HFFc6 (cell line): ENCODE measurements at regions not wholly inside any gene's neighbourhood (a gene's known extent, or its start where the extent isn't known, plus 50 kb on each side); places are given as distances from the start of the nearest gene placed in this dataset.

Source experiments
- DNase-seq: peaks from one replicate; pipeline ENCODE4 v3.0.0-alpha.2; 2018
- H3K27ac Mint-ChIP-seq: 2 replicates; pipeline ENCODE4 v1.8.0; 2020; ENCODE audit warnings: mild to moderate bottlenecking, mixed read lengths
- H3K27me3 Mint-ChIP-seq: 2 replicates; pipeline ENCODE4 v1.8.0; 2021; ENCODE audit warnings: mild to moderate bottlenecking, moderate library complexity, mixed read lengths; ENCODE audit not compliant: insufficient read depth
- H3K36me3 Mint-ChIP-seq: 2 replicates; pipeline ENCODE4 v1.8.0; 2021; ENCODE audit warnings: low read depth, mixed read lengths
- H3K4me1 Mint-ChIP-seq: 2 replicates; pipeline ENCODE4 v1.8.0; 2020; ENCODE audit warnings: low read depth, mixed read lengths
- H3K4me3 Mint-ChIP-seq: 2 replicates; pipeline ENCODE4 v1.8.0; 2020; ENCODE audit warnings: mild to moderate bottlenecking, moderate library complexity, mixed read lengths
- H3K9me3 Mint-ChIP-seq: 2 replicates; pipeline ENCODE4 v1.8.0; 2020; ENCODE audit warnings: mild to moderate bottlenecking, mixed read lengths
- CTCF ChIP-seq: fragments of 200-600 bp; sonication (generic); IDR thresholded peaks from 2 replicates; pipeline ENCODE4 v1.5.0; 2021; ENCODE audit warnings: antibody characterized with exemption, mild to moderate bottlenecking

DNA sequence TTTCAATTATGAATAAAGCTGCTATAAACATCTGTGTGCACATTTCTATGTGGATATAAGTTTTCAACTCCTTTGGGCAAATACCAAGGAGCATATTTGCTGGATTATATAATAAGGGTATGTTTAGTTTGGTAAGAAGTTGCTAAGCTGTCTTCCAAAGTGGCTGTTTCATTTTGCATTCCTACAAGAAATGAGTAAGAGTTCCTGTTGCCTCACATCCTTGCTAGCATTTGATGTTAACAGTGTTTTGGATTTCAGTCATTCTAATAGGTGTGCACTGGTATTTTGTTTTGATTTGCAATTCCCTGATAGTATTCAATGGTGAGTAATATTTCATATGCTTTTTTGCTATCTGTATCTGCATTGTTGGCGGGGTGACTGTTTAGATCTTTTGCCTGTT lies 120.7 kb upstream of the MDFIC2 start:
- no peak overlapping the region for H3K27ac Mint-ChIP-seq
- no peaks in the 10 kb centered on the region for H3K36me3 Mint-ChIP-seq
- DNase-seq = peak; percentile 33
- no peaks in the 10 kb centered on the region for H3K27me3 Mint-ChIP-seq
- no peak for TF ChIP-seq CTCF
- H3K9me3 Mint-ChIP-seq = peaks cover 36% of the 10 kb centered on the region
- H3K4me3 Mint-ChIP-seq = no peak overlapping the region
- no peaks in the 10 kb centered on the region for H3K4me1 Mint-ChIP-seq

- Mint-ChIP-seq H3K27me3 (no peaks in the 10 kb centered on the region), H3K9me3 (peaks cover 28% of the 10 kb centered on the region), H3K4me3 (no peak overlapping the region), H3K27ac (no peak overlapping the region), H3K36me3 (no peaks in the 10 kb centered on the region), H3K4me1 (no peaks in the 10 kb centered on the region)
- no peak for TF ChIP-seq CTCF
- DNase-seq = no peak
Observed at GRCh38 chr3:70431911-70432310, 119.5 kb upstream of the MDFIC2 start.

GRCh38 chr3:70426071-70426470 lies 113.6 kb upstream of the MDFIC2 start:
- no peaks in the 10 kb centered on the region for H3K4me1 Mint-ChIP-seq
- no peaks in the 10 kb centered on the region for H3K27me3 Mint-ChIP-seq
- H3K27ac Mint-ChIP-seq = no peak overlapping the region
- H3K9me3 Mint-ChIP-seq = peaks cover 9% of the 10 kb centered on the region
- TF ChIP-seq CTCF = no peak
- H3K36me3 Mint-ChIP-seq = no peaks in the 10 kb centered on the region
- no peak for DNase-seq
- H3K4me3 Mint-ChIP-seq = no peak overlapping the region

GRCh38 chr3:70421506-70421905 lies 109.1 kb upstream of the MDFIC2 start:
- TF ChIP-seq CTCF = no peak
- no peaks in the 10 kb centered on the region for H3K27me3 Mint-ChIP-seq
- H3K9me3 Mint-ChIP-seq = peaks cover 21% of the 10 kb centered on the region
- no peak overlapping the region for H3K27ac Mint-ChIP-seq
- H3K4me3 Mint-ChIP-seq = no peak overlapping the region
- H3K4me1 Mint-ChIP-seq = no peaks in the 10 kb centered on the region
- H3K36me3 Mint-ChIP-seq = no peaks in the 10 kb centered on the region
- no peak for DNase-seq

DNA sequence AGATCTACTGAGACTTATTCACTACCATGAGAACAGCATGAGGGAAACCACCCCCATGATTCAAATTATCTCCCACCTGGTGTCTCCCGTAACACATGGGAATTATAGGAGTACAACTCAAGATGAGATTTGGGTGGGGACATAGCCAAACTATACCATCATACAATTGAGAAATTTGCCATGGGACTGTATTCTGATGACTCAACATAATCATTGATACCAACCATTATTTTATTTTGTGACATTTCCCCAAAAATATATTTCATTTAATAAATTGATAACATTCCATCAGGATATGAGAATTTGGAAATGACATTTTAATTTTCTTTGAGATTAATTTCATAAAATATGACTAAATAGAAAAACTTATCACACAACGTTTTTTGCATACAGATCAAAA lies 96.6 kb upstream of the MDFIC2 start:
- no peak for DNase-seq
- no peaks in the 10 kb centered on the region for H3K27me3 Mint-ChIP-seq
- no peak overlapping the region for H3K4me3 Mint-ChIP-seq
- peaks cover 34% of the 10 kb centered on the region for H3K9me3 Mint-ChIP-seq
- H3K36me3 Mint-ChIP-seq = no peaks in the 10 kb centered on the region
- TF ChIP-seq CTCF = no peak
- no peak overlapping the region for H3K27ac Mint-ChIP-seq
- no peaks in the 10 kb centered on the region for H3K4me1 Mint-ChIP-seq

- Mint-ChIP-seq H3K27ac (no peak overlapping the region), H3K4me1 (no peaks in the 10 kb centered on the region), H3K4me3 (no peak overlapping the region), H3K27me3 (no peaks in the 10 kb centered on the region), H3K9me3 (peaks cover 24% of the 10 kb centered on the region), H3K36me3 (no peaks in the 10 kb centered on the region)
- no peak for TF ChIP-seq CTCF
- DNase-seq = no peak
Observed at GRCh38 chr3:70400194-70400593, 87.8 kb upstream of the MDFIC2 start.
